NAMALWA (cell line): ENCODE measurements at regions not wholly inside any gene's neighbourhood (a gene's known extent, or its start where the extent isn't known, plus 50 kb on each side); places are given as distances from the start of the nearest gene placed in this dataset.
"Not testable (repeated sequence)": the region's sequence is repeated elsewhere in the genome, so short reads cannot be mapped to it uniquely, and the experiment has no call there.

Experiments
- DNase-seq: peaks from one replicate; pipeline ENCODE4 v3.0.0-alpha.2; 2015; ENCODE audit warnings: low spot score

DNA sequence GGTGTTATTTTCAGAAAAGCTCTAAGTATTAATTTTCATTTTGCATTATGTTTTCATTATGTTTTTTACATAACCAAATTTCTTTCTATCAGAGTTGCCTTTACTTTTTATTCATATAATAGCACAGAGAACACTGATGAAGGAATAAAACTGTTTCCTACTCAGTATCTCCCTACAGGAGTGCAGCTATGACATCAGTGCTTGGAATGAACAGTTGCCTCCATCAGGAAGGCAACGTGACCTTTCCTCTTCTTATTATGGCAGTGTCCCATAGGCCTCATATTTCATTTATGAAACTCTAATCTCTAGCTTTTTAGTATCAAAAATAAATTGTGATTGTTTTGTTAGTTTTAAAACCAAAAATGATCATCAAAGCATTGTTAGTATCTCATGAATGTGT lies 712.8 kb downstream of the CD109 start:
- no peak for DNase-seq

- no peak for DNase-seq
Observed at GRCh38 chr6:74404366-74404765, 708.4 kb downstream of the CD109 start.

- no peak for DNase-seq
Observed at GRCh38 chr6:74402781-74403180, 706.8 kb downstream of the CD109 start.

DNA sequence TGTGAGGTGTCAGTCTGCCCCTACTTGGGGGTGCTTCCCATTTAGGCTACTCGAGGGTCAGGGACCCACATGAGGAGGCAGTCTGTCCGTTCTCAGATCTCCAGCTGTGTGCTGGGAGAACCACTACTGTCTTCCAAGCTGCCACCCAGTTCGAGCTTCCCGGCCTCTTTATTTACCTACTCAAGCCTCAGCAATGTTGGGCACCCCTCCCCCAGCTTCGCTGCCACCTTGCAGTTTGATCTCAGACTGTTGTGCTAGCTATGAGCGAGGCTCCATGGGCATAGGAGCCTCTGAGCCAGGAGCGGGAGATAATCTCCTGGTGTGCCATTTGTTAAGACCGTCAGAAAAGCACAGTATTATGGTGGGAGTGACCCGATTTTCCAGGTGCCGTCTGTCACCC lies 682.4 kb downstream of the CD109 start:
- not testable (repeated sequence) for DNase-seq

- DNase-seq, result no peak
Observed at GRCh38 chr6:74369556-74369993, 673.6 kb downstream of the CD109 start.

DNA sequence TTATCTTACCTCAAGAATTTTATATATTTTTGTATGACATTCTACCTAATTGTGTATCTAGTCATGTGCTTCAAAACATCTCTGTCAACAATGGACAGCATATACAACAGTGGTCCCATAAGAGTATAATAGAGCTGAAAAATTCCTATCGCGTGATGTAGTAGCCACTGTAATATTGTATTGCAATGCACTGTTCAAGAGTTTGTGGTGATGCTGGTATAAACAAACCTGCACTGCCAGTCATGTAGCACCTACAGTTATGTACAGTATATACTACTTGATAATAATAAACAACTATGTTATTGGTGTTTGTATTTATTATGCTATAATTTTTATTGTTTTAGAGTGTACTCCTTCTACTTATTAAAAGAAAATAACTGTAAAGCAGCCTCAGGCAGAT lies 672.7 kb downstream of the CD109 start:
- DNase-seq, result no peak

- DNase-seq, result no peak
Observed at GRCh38 chr6:74366634-74367033, 670.6 kb downstream of the CD109 start.

- DNase-seq, result no peak
Observed at GRCh38 chr6:74362391-74362790, 666.4 kb downstream of the CD109 start.

- no peak for DNase-seq
Observed at GRCh38 chr6:74357321-74357720, 661.3 kb downstream of the CD109 start.

DNA sequence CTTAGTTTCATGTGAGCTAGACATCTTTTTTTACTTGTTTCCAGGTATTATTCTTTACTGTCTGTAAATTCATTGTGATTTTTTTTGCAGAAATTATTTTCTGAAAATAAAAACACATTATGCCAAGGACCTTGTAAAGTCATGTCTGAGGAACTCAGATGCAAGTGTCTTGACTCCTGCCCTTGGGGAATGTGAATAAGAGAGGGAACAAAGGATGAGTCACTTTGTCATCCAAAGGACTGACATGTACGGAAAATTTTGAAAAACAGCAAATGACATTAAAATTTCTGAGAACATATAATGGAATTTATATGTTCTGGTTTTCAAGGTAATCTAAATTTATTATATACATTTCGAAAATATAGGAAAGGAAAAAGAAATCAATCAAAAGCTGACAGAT lies 660.4 kb downstream of the CD109 start:
- no peak for DNase-seq

DNA sequence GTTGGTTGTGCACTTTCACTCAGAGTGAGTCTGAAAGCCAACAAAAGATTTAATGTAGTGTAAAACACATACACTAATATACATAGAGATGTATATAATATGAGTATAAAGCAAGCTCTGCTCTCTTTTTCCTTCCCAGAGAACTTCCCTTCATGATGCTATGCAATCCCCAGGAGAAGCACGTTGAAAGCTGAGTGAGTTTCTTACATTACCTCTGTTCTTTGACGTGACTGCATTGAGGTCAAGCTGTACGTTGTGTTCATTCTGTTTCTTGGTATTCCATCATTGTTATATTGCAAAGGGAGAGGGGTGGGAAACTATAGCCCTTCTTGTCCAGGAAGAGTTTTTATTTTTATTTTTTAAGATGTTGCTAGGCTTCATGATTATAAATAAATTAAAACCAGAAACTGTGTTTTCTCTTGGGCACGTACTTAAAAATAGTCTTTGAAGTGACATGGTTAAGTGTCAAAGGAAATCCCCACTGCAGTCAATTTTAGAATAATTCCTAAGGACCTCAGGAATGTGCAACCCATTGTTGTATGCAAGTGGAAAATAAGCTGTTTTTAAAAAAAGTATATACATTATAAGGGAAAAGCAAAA lies 651.0 kb downstream of the CD109 start:
- DNase-seq, result no peak

DNA sequence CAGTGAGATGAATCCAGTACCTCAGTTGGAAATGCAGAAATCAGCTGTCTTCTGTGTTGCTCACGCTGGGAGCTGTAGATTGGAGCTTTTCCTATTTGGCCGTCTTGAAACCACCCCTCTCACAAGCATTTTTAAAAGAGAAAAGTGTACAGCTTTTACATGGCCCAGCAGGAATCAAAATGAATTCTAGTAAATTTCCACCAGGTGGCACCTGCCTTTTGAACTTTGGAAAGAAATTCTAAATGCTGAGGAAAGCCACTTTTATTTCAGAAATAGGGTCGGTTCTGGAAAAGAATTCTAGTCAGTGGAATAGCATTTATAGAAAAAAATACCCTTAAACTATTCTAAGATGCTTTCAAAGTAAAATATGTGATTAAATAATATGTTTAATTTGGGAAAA lies 647.8 kb downstream of the CD109 start:
- DNase-seq, result no peak

GRCh38 chr6:74343321-74343720 lies 647.3 kb downstream of the CD109 start:
- DNase-seq, result not testable (repeated sequence)

DNA sequence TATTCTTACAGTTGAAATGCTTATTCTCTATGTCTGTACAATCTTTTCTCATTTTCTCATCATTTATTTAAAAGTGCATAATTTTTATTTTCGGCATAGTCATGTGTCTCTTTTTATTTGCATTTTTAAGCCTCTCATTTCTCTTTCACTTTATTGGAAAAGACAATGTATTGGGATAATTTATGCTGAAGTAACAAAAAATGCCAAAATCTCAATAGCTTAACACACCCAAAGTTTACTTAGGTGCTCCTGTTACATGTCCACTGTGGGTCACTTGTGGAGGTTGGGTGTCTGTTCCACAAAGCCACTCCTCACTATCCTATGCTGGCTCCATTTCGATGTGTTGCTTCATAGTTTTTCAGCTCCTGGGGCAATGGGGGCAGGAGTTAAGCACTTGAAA lies 638.7 kb downstream of the CD109 start:
- no peak for DNase-seq

- DNase-seq, result no peak
Observed at GRCh38 chr6:74333406-74333805, 637.4 kb downstream of the CD109 start.

DNA sequence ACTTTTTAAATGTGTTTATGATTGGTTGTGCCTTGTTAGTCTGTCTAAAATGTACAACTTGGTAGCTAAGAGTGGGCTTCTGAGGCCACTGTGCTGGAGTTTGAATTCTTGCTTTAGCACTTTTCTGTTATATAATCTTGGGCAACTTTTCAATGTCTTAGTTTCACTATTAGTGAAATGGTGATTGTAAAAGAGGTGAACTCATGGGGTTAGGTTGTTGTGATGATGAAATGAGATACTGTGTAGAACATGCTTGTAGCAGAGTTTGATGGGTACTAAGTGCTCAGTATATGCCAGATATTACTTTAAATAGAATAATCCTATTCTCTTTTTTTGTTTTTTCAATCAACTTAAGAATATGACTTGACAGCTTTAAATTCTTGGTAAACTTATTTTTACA lies 624.7 kb downstream of the CD109 start:
- DNase-seq, result no peak

DNA sequence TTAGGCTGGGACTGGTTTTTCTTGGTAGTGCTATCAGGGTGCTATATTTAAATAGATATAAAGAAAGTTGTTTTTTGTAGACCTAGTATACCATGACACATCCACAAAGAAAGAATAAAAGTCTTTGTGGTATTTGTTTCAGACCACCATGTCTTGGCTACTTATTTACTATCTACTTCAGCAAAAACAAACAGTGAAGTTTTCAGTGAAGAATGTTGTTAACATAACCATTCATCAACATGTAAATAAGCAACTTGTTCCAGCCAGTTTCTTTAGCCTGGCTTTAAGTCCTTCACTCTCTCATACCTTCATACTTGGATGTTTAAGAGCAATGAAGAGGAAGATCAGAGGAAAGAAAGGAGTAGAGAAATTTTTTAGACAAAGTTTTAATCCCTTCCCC lies 624.1 kb downstream of the CD109 start:
- DNase-seq, result no peak

DNA sequence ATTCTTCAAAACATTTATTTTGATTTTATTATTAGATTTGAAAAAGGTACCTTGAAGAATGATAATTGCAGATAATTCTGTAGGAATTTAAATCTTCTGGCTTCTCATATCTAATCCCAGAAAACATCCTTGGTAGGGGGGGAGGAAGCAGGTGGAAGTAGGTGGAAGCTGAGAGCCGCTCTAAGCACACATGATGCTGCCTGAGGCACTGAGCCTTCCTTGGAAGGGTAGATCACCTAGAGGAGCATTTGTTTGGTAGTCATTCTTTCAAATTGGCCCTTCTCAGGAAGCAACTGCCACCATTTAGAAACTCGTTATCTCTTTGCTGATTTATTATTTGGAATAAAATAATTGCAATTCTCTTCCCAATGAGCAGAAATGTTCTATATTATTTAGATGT lies 623.3 kb downstream of the CD109 start:
- no peak for DNase-seq

- no peak for DNase-seq
Observed at GRCh38 chr6:74318738-74319137, 622.7 kb downstream of the CD109 start.

GRCh38 chr6:74312081-74312480 lies 616.1 kb downstream of the CD109 start:
- no peak for DNase-seq

GRCh38 chr6:74311431-74311830 lies 615.4 kb downstream of the CD109 start:
- DNase-seq, result no peak

DNA sequence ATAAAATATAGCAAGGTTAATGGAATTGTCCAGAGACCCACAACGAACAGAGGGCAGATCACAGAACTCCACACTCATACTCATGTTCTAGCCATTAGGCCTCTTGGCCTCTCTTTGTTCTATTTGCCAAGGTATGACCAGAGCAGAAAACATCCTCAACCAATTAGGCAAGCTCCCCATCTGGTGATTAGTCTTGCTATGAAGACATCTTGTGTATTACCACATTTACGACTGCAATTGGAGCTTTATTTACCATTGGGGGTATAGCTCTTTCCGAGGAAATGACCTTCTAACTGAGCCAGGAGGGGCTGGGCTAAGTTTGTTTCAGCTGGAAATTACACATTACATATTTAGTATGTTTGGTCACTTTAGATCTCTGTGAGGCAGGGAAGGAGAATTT lies 593.9 kb downstream of the CD109 start:
- no peak for DNase-seq

DNA sequence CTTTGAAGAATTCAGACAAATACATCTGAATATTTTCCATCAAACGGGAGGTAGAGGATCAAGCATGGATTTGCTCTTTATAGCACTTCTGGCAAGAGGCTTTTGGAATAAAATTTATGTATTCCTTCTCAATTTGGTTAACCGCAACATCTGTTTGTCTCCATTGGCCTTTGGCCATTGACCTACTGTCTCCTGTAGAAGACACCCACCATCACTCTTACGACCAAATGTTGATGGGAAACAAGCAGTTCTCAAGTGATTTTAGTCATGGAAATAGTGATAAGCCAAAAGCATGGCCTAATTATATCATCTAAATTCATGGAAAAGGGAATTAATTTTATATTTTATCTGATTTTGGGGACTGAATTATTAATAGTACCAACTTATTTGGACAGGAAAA lies 591.9 kb downstream of the CD109 start:
- DNase-seq, result no peak

GRCh38 chr6:74287441-74287840 lies 591.4 kb downstream of the CD109 start:
- DNase-seq, result no peak

- no peak for DNase-seq
Observed at GRCh38 chr6:74284284-74284683, 588.3 kb downstream of the CD109 start.
